HEK293T (cell line): ENCODE measurements at regions not wholly inside any gene's neighbourhood (a gene's known extent, or its start where the extent isn't known, plus 50 kb on each side); places are given as distances from the start of the nearest gene placed in this dataset.

Experiments
- BHLHE40 ChIP-seq: fragments of 450-650 bp; IDR thresholded peaks from 2 replicates; pipeline ENCODE4 v1.6.1; 2016; ENCODE audit warnings: mild to moderate bottlenecking, moderate library complexity, borderline replicate concordance
- CTBP1 ChIP-seq: fragments of 450-650 bp; IDR thresholded peaks from 2 replicates; pipeline ENCODE4 v1.6.1; 2016; ENCODE audit warnings: borderline replicate concordance
- ELF4 ChIP-seq: fragments of 450-650 bp; IDR thresholded peaks from 2 replicates; pipeline ENCODE4 v1.6.1; 2017; ENCODE audit warnings: antibody characterized with exemption
- FOXA1 ChIP-seq: fragments of 450-650 bp; IDR thresholded peaks from 2 replicates; pipeline ENCODE4 v1.6.1; 2016; ENCODE audit warnings: mild to moderate bottlenecking
- FOXM1 ChIP-seq: fragments of 450-650 bp; IDR thresholded peaks from 2 replicates; pipeline ENCODE4 v1.6.1; 2017; ENCODE audit warnings: mild to moderate bottlenecking, borderline replicate concordance
- HDGF ChIP-seq: fragments of 450-650 bp; IDR thresholded peaks from 2 replicates; pipeline ENCODE4 v1.6.1; 2017; ENCODE audit warnings: antibody characterized with exemption, borderline replicate concordance
- L3MBTL2 ChIP-seq: fragments of 450-650 bp; conservative IDR thresholded peaks from 2 replicates; pipeline ENCODE4 v1.6.1; 2016; ENCODE audit warnings: mild to moderate bottlenecking
- LEF1 ChIP-seq: fragments of 450-650 bp; IDR thresholded peaks from 2 replicates; pipeline ENCODE4 v1.6.1; 2017; ENCODE audit warnings: mild to moderate bottlenecking, borderline replicate concordance
- NFRKB ChIP-seq: fragments of 450-650 bp; IDR thresholded peaks from 2 replicates; pipeline ENCODE4 v1.6.1; 2016; ENCODE audit warnings: mild to moderate bottlenecking, moderate library complexity
- SP1 ChIP-seq: fragments of 450-650 bp; IDR thresholded peaks from 2 replicates; pipeline ENCODE4 v1.6.1; 2017
- SUZ12 ChIP-seq: fragments of 450-650 bp; IDR thresholded peaks from 2 replicates; pipeline ENCODE4 v1.6.1; 2016; ENCODE audit warnings: mild to moderate bottlenecking
- TARDBP ChIP-seq: fragments of 450-650 bp; IDR thresholded peaks from 2 replicates; pipeline ENCODE4 v1.6.1; 2016
- ZNF384 ChIP-seq: fragments of 450-650 bp; IDR thresholded peaks from 2 replicates; pipeline ENCODE4 v1.6.1; 2016
- TF ChIP-seq, protein P1 (sequence below): fragments of 450-650 bp; IDR thresholded peaks from 2 replicates; pipeline ENCODE4 v1.6.1; 2016

DNA sequence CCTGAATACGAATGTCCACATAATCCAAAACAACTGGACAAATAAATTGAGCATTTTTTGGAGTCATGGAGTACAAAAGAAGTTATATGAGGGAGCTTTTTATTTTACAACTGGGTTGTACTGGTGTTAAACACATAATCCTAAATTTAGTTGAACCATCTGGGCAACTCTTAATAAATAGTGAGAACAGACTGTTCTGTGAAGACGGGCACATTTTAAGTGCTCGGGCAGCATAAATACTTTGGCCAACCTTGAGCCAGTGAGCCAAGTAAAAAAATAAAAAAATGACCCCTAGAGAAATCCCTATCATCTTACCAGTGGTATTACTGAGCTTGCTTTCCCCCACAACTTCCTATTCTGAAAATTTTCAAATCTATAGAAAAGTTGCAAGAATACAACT, 50.9 kb upstream of the PSME4 start:
- TF ChIP-seq ZNF384 (no peak), TARDBP (no peak), ELF4 (no peak), SUZ12 (no peak), SP1 (no peak), L3MBTL2 (no peak), FOXM1 (no peak), NFRKB (no peak), BHLHE40 (no peak), CTBP1 (no peak), LEF1 (no peak), HDGF (no peak), FOXA1 (no peak)
- TF ChIP-seq, protein P1, sequence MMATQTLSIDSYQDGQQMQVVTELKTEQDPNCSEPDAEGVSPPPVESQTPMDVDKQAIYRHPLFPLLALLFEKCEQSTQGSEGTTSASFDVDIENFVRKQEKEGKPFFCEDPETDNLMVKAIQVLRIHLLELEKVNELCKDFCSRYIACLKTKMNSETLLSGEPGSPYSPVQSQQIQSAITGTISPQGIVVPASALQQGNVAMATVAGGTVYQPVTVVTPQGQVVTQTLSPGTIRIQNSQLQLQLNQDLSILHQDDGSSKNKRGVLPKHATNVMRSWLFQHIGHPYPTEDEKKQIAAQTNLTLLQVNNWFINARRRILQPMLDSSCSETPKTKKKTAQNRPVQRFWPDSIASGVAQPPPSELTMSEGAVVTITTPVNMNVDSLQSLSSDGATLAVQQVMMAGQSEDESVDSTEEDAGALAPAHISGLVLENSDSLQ: no peak
